LHCN-M2 (cell line): ENCODE measurements at regions not wholly inside any gene's neighbourhood (a gene's known extent, or its start where the extent isn't known, plus 50 kb on each side); places are given as distances from the start of the nearest gene placed in this dataset.
"Not testable (repeated sequence)": the region's sequence is repeated elsewhere in the genome, so short reads cannot be mapped to it uniquely, and the experiment has no call there.

Experiments used
- DNase-seq: peaks from one replicate; pipeline ENCODE4 v3.0.0-alpha.2; 2012; ENCODE audit warnings: low read depth

- DNase-seq: no peak
Observed at GRCh38 chr2:190005513-190005912, 57.0 kb downstream of the MSTN start.

GRCh38 chr2:189999661-190000060 lies 62.9 kb downstream of the MSTN start:
- no peak for DNase-seq

GRCh38 chr2:189998665-189999064 lies 63.9 kb downstream of the MSTN start:
- DNase-seq: not testable (repeated sequence)

GRCh38 chr2:189997016-189997415 lies 65.5 kb downstream of the MSTN start:
- peak; percentile 40 for DNase-seq

GRCh38 chr2:189995679-189996078 lies 66.8 kb downstream of the MSTN start:
- DNase-seq: no peak

- DNase-seq: no peak
Observed at GRCh38 chr2:189982780-189983394, 79.6 kb downstream of the MSTN start.

GRCh38 chr2:189982087-189982486 lies 80.4 kb downstream of the MSTN start:
- DNase-seq: no peak

- DNase-seq: not testable (repeated sequence)
Observed at GRCh38 chr2:189976488-189976887, 86.0 kb downstream of the MSTN start.

GRCh38 chr2:189960346-189960745 lies 102.2 kb downstream of the MSTN start:
- no peak for DNase-seq

- peak; percentile 56 for DNase-seq
Observed at GRCh38 chr2:189959450-189959849, 103.1 kb downstream of the MSTN start.

GRCh38 chr2:189954989-189955388 lies 107.5 kb downstream of the MSTN start:
- DNase-seq: no peak

GRCh38 chr2:189952536-189953109 lies 109.9 kb downstream of the MSTN start:
- no peak for DNase-seq

- DNase-seq: no peak
Observed at GRCh38 chr2:189951791-189952535, 110.6 kb downstream of the MSTN start.

- no peak for DNase-seq
Observed at GRCh38 chr2:189943009-189943408, 119.5 kb downstream of the MSTN start.

- no peak for DNase-seq
Observed at GRCh38 chr2:189940913-189941312, 121.6 kb downstream of the MSTN start.

- no peak for DNase-seq
Observed at GRCh38 chr2:189937691-189938090, 124.8 kb downstream of the MSTN start.

GRCh38 chr2:189933911-189934399 lies 128.6 kb downstream of the MSTN start:
- DNase-seq: peak; percentile 84

GRCh38 chr2:189933041-189933440 lies 129.5 kb downstream of the MSTN start:
- no peak for DNase-seq

GRCh38 chr2:189927823-189928222 lies 134.7 kb downstream of the MSTN start:
- DNase-seq: no peak
